HCT116 (cell line): ENCODE measurements at regions not wholly inside any gene's neighbourhood (a gene's known extent, or its start where the extent isn't known, plus 50 kb on each side); places are given as distances from the start of the nearest gene placed in this dataset.

Source experiments
- ATAC-seq: fragments of 200-7000 bp; cut with Tn5 transposase; 2 replicates; pipeline ENCODE4 v1.9.1; 2020; ENCODE audit warnings: mild to moderate bottlenecking, moderate library complexity
- BruUV-seq: library from RNA; stranded (reverse); fragments of 400-500 nt; replicated peaks from 2 replicates; lab custom pipeline; 2021; lab: Mats Ljungman, UMichigan
- CTCF ChIA-PET: fragments of 300-600 bp; sonication (Branson Sonifier 250); formaldehyde crosslinking; loops from one replicate; lab custom pipeline; 2021; ENCODE audit warnings: antibody characterized with exemption; lab: Charles Lee
- POLR2A ChIA-PET: fragments of 300-600, 350-600 bp; sonication (Branson Sonifier 250); formaldehyde crosslinking; loops from one replicate; lab custom pipeline; 2021; ENCODE audit warnings: antibody characterized with exemption; lab: Charles Lee
- RAD21 ChIA-PET, 2 experiments: fragments of 300-600 bp; sonication (Branson Sonifier 250); formaldehyde crosslinking; loops; one replicate each; lab custom pipeline; 2023; ENCODE audit warnings: low total read pairs in 2 of 2; ENCODE audit not compliant: uncharacterized antibody in 2 of 2, unreplicated experiment in 2 of 2, low non-redundant PET in 1 of 2; lab: Charles Lee
- DNase-seq: peaks from one replicate; pipeline ENCODE4 v3.0.0-alpha.2; 2010; ENCODE audit warnings: low read depth, low spot score
- H2AFZ ChIP-seq: fragments of 200-600 bp; shearing (Covaris generic), sonication (generic); 2 replicates; pipeline ENCODE4 v1.6.1; 2017; ENCODE audit warnings: low read depth, mixed run types, mixed read lengths, antibody characterized with exemption, low read length; ENCODE audit not compliant: poor library complexity, severe bottlenecking
- H3K27ac ChIP-seq: 2 replicates; pipeline ENCODE4 v1.5.1; 2012; ENCODE audit warnings: low read depth, low read length
- H3K27me3 ChIP-seq: fragments of 200-600 bp; sonication (generic); 2 replicates; pipeline ENCODE4 v1.6.1; 2016; ENCODE audit warnings: mixed run types, low read length, mixed read lengths; ENCODE audit not compliant: insufficient read depth
- H3K36me3 ChIP-seq, 2 experiments: fragments of 200-500 bp in 1 of 2; fragments of 200-600 bp in 1 of 2; sonication (Bioruptor generic) in 1 of 2; sonication (generic) in 1 of 2; 2 replicates each; pipeline versions ENCODE4 v1.5.1 to v1.6.1; 2014 to 2016; ENCODE audit warnings: low read length in 2 of 2, inconsistent platforms in 1 of 2, mixed read lengths in 1 of 2, mixed run types in 1 of 2; ENCODE audit not compliant: insufficient read depth in 2 of 2, control insufficient read depth in 1 of 2
- H3K4me1 ChIP-seq, 2 experiments: fragments of 200-600 bp in 1 of 2; sonication (generic) in 1 of 2; 2 replicates each; pipeline versions ENCODE4 v1.5.1 to v1.6.1; 2012 to 2017; ENCODE audit warnings: low read length in 2 of 2, inconsistent platforms in 1 of 2, mild to moderate bottlenecking in 1 of 2, mixed read lengths in 1 of 2, mixed run types in 1 of 2, moderate library complexity in 1 of 2; ENCODE audit not compliant: insufficient read depth in 2 of 2, control insufficient read depth in 1 of 2
- H3K4me2 ChIP-seq: fragments of 200-600 bp; sonication (generic); 2 replicates; pipeline ENCODE4 v1.6.1; 2017; ENCODE audit warnings: mixed run types, low read length, mixed read lengths
- H3K4me3 ChIP-seq, 2 experiments: fragments of 200-600 bp in 1 of 2; sonication (generic) in 1 of 2; replicated peaks in 1 of 2; 2 replicates each; pipeline ENCODE4 v1.5.1; 2011 to 2016; ENCODE audit warnings: low read length in 2 of 2, control low read depth in 1 of 2, low read depth in 1 of 2, mild to moderate bottlenecking in 1 of 2, mixed read lengths in 1 of 2, mixed run types in 1 of 2
- H3K79me2 ChIP-seq: fragments of 200-600 bp; sonication (generic); 2 replicates; pipeline ENCODE4 v1.6.1; 2017; ENCODE audit warnings: mild to moderate bottlenecking, mixed run types, low read length, moderate library complexity, mixed read lengths; ENCODE audit not compliant: insufficient read depth
- H3K9ac ChIP-seq: fragments of 200-600 bp; sonication (generic); 2 replicates; pipeline ENCODE4 v1.6.1; 2016; ENCODE audit warnings: low read length, mixed read lengths
- H3K9me2 ChIP-seq: fragments of 200-600 bp; sonication (generic), shearing (Covaris generic); 2 replicates; pipeline ENCODE4 v1.6.1; 2017; ENCODE audit warnings: mixed run types, mild to moderate bottlenecking, moderate library complexity; ENCODE audit not compliant: insufficient read depth
- H3K9me3 ChIP-seq, 2 experiments: fragments of 200-500 bp in 1 of 2; fragments of 200-600 bp in 1 of 2; sonication (Bioruptor generic) in 1 of 2; sonication (generic) in 1 of 2; 2 replicates each; pipeline ENCODE4 v1.6.1; 2014 to 2017; ENCODE audit warnings: low read length in 2 of 2, mixed read lengths in 2 of 2, inconsistent platforms in 1 of 2, low read depth in 1 of 2, mild to moderate bottlenecking in 1 of 2, mixed run types in 1 of 2, moderate library complexity in 1 of 2; ENCODE audit not compliant: control insufficient read depth in 1 of 2, insufficient read depth in 1 of 2
- H4K20me1 ChIP-seq: fragments of 200-600 bp; sonication (generic), shearing (Covaris generic); 2 replicates; pipeline ENCODE4 v1.6.1; 2017; ENCODE audit warnings: mixed run types, mild to moderate bottlenecking, moderate library complexity; ENCODE audit not compliant: insufficient read depth
- ATF3 ChIP-seq: IDR thresholded peaks from 2 replicates; pipeline ENCODE4 v1.6.1; 2012
- CBX3 ChIP-seq: IDR thresholded peaks from 2 replicates; pipeline ENCODE4 v1.6.1; 2012; ENCODE audit warnings: low read depth
- CEBPB ChIP-seq: IDR thresholded peaks from 2 replicates; pipeline ENCODE4 v1.6.1; 2012; ENCODE audit warnings: low read depth
- CTCF ChIP-seq, 3 experiments: fragments of 200-600 bp in 1 of 3; sonication (generic) in 1 of 3; IDR thresholded peaks in 2 of 3; conservative IDR thresholded peaks in 1 of 3; 2 replicates each; pipeline ENCODE4 v1.5.1; 2012 to 2017; ENCODE audit warnings: low read depth in 2 of 3, low read length in 2 of 3, antibody characterized with exemption in 1 of 3, borderline replicate concordance in 1 of 3, control low read depth in 1 of 3, mild to moderate bottlenecking in 1 of 3, mixed read lengths in 1 of 3, mixed run types in 1 of 3, moderate library complexity in 1 of 3; ENCODE audit not compliant: insufficient read depth in 1 of 3
- EGR1 ChIP-seq: IDR thresholded peaks from 2 replicates; pipeline ENCODE4 v1.6.1; 2012; ENCODE audit warnings: low read depth
- ELF1 ChIP-seq: IDR thresholded peaks from 2 replicates; pipeline ENCODE4 v1.6.1; 2012; ENCODE audit warnings: low read depth, borderline replicate concordance
- EZH2 ChIP-seq: fragments of 200-600 bp; sonication (generic); IDR thresholded peaks from 2 replicates; pipeline ENCODE4 v1.6.1; 2017; ENCODE audit warnings: antibody characterized with exemption, mixed run types
- FOSL1 ChIP-seq: IDR thresholded peaks from 2 replicates; pipeline ENCODE4 v1.6.1; 2012; ENCODE audit warnings: low read depth
- JUND ChIP-seq: IDR thresholded peaks from 2 replicates; pipeline ENCODE4 v1.6.1; 2012
- POLR2A ChIP-seq: IDR thresholded peaks from 2 replicates; pipeline ENCODE4 v1.7.0; 2011; ENCODE audit warnings: borderline replicate concordance; ENCODE audit not compliant: insufficient read depth, insufficient read length; ENCODE audit errors: extremely low read depth
- POLR2AphosphoS5 ChIP-seq: IDR thresholded peaks from 2 replicates; pipeline ENCODE4 v1.6.1; 2011; ENCODE audit warnings: mild to moderate bottlenecking, low read depth, low read length, moderate library complexity
- RAD21 ChIP-seq: IDR thresholded peaks from 2 replicates; pipeline ENCODE4 v1.6.1; 2012; ENCODE audit warnings: low read depth, mild to moderate bottlenecking
- REST ChIP-seq: IDR thresholded peaks from 2 replicates; pipeline ENCODE4 v1.6.1; 2012; ENCODE audit warnings: low read depth
- SIN3A ChIP-seq: IDR thresholded peaks from 2 replicates; pipeline ENCODE4 v1.6.1; 2012; ENCODE audit warnings: low read depth
- SRF ChIP-seq: IDR thresholded peaks from 2 replicates; pipeline ENCODE4 v1.6.1; 2012; ENCODE audit warnings: low read depth
- YY1 ChIP-seq: IDR thresholded peaks from 2 replicates; pipeline ENCODE4 v1.6.1; 2011; ENCODE audit warnings: low read length, low read depth, moderate library complexity, mild to moderate bottlenecking; ENCODE audit not compliant: insufficient replicate concordance; ENCODE audit errors: extremely low read depth
- ZFX ChIP-seq: fragments of 450-650 bp; IDR thresholded peaks from 2 replicates; pipeline ENCODE4 v1.6.1; 2017
- intact Hi-C: fragments of 100-400 bp; cut with micrococcal nuclease; formaldehyde crosslinking; loops from 2 replicates; pipeline ENCODE4 v1.10.0; 2022
- TF ChIP-seq, protein P1 (sequence below): IDR thresholded peaks from 2 replicates; pipeline ENCODE4 v1.6.1; 2011; ENCODE audit warnings: mild to moderate bottlenecking, low read length, moderate library complexity; ENCODE audit not compliant: insufficient replicate concordance; ENCODE audit errors: extremely low read depth
- TF ChIP-seq, protein P2 (sequence below): IDR thresholded peaks from 2 replicates; pipeline ENCODE4 v1.6.1; 2012

- no peak overlapping the region for H2AFZ ChIP-seq
- H3K9me3 ChIP-seq, result no peaks in the 10 kb centered on the region
- H3K27ac ChIP-seq, result no peak overlapping the region
- H3K79me2 ChIP-seq, result no peaks in the 10 kb centered on the region
- intact Hi-C loops, result no loop called here
- no peak overlapping the region for H3K9ac ChIP-seq
- TF ChIP-seq EZH2 (no peak), CBX3 (no peak), REST (no peak), ATF3 (no peak), CEBPB (no peak), POLR2AphosphoS5 (no peak), CTCF (IDR thresholded peaks at IDR 0.05 in 2 of 3, conservative IDR thresholded peaks at IDR 0.05 in 1 of 3; ENCODE audit: borderline replicate concordance in 1 of 3, insufficient read depth in 1 of 3, low read depth in 2 of 3, low read length in 2 of 3) (no peak), ZFX (no peak), EGR1 (no peak), SIN3A (no peak), JUND (no peak), RAD21 (no peak), FOSL1 (no peak), YY1 (no peak), SRF (no peak), ELF1 (no peak), POLR2A (no peak)
- TF ChIP-seq, protein P1, sequence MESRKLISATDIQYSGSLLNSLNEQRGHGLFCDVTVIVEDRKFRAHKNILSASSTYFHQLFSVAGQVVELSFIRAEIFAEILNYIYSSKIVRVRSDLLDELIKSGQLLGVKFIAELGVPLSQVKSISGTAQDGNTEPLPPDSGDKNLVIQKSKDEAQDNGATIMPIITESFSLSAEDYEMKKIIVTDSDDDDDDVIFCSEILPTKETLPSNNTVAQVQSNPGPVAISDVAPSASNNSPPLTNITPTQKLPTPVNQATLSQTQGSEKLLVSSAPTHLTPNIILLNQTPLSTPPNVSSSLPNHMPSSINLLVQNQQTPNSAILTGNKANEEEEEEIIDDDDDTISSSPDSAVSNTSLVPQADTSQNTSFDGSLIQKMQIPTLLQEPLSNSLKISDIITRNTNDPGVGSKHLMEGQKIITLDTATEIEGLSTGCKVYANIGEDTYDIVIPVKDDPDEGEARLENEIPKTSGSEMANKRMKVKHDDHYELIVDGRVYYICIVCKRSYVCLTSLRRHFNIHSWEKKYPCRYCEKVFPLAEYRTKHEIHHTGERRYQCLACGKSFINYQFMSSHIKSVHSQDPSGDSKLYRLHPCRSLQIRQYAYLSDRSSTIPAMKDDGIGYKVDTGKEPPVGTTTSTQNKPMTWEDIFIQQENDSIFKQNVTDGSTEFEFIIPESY, result no peak
- TF ChIP-seq, protein P2, sequence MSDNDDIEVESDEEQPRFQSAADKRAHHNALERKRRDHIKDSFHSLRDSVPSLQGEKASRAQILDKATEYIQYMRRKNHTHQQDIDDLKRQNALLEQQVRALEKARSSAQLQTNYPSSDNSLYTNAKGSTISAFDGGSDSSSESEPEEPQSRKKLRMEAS, result no peak
- no peaks in the 10 kb centered on the region for H3K9me2 ChIP-seq
- H3K4me2 ChIP-seq, result no peak overlapping the region
- ChIA-PET POLR2A (no interaction called here), RAD21 (no interaction called here), CTCF (no interaction called here)
- BruUV-seq, result no TSS peak
- no peaks in the 10 kb centered on the region for H4K20me1 ChIP-seq
- H3K36me3 ChIP-seq, result no peaks in the 10 kb centered on the region
- H3K27me3 ChIP-seq, result peaks cover 9% of the 10 kb centered on the region; the same call in 1 of the 2 replicates
- no peaks in the 10 kb centered on the region for H3K4me1 ChIP-seq
- DNase-seq (no peak), ATAC-seq (no peak)
- no peak overlapping the region for H3K4me3 ChIP-seq
Measured at GRCh38 chr2:16030206-16031057, 90.1 kb downstream of the MYCN start.
